SK-N-SH treated with all-trans-retinoic acid at 6 μM for 48 hours (cell line): ENCODE measurements at regions not wholly inside any gene's neighbourhood (a gene's known extent, or its start where the extent isn't known, plus 50 kb on each side); places are given as distances from the start of the nearest gene placed in this dataset.

ENCODE experiments used
- ATAC-seq: fragments of 200-7000 bp; cut with Tn5 transposase; 3 replicates; pipeline ENCODE4 v1.9.1; 2020; ENCODE audit warnings: mild to moderate bottlenecking, moderate library complexity
- ARNTL ChIP-seq: fragments of 450-650 bp; formaldehyde crosslinking; IDR thresholded peaks from 2 replicates; pipeline ENCODE4 v1.5.0; 2020; ENCODE audit warnings: low read depth, mild to moderate bottlenecking, moderate library complexity, borderline replicate concordance
- BACH2 ChIP-seq: fragments of 250-450 bp; sonication (Bioruptor Pico); IDR thresholded peaks from 2 replicates; pipeline ENCODE4 v1.9.0; 2021; ENCODE audit warnings: mild to moderate bottlenecking, borderline replicate concordance
- CREB5 ChIP-seq: fragments of 250-450 bp; sonication (Bioruptor Pico); IDR thresholded peaks from 2 replicates; pipeline ENCODE4 v1.5.1; 2020; ENCODE audit warnings: low read depth, mild to moderate bottlenecking, moderate library complexity
- CSDC2 ChIP-seq: fragments of 250-450 bp; sonication (Bioruptor Pico); IDR thresholded peaks from 2 replicates; pipeline ENCODE4 v1.5.0; 2020; ENCODE audit warnings: mild to moderate bottlenecking, moderate library complexity
- CSRNP3 ChIP-seq: fragments of 250-450 bp; sonication (Bioruptor Pico); IDR thresholded peaks from 2 replicates; pipeline ENCODE4 v1.5.1; 2021; ENCODE audit warnings: mild to moderate bottlenecking, moderate library complexity
- ESRRG ChIP-seq: fragments of 250-450 bp; sonication (Bioruptor Pico); IDR thresholded peaks from 2 replicates; pipeline ENCODE4 v1.6.1; 2021; ENCODE audit warnings: mild to moderate bottlenecking
- GLIS3 ChIP-seq: fragments of 250-450 bp; sonication (Bioruptor Pico); IDR thresholded peaks from 2 replicates; pipeline ENCODE4 v1.5.0; 2020; ENCODE audit warnings: mild to moderate bottlenecking, moderate library complexity
- ISL1 ChIP-seq: fragments of 250-450 bp; sonication (Bioruptor Pico); IDR thresholded peaks from 2 replicates; pipeline ENCODE4 v2.1.2; 2022; ENCODE audit warnings: mild to moderate bottlenecking, moderate library complexity
- OSR1 ChIP-seq: fragments of 250-450 bp; sonication (Bioruptor Pico); IDR thresholded peaks from 2 replicates; pipeline ENCODE4 v1.8.0; 2022; ENCODE audit warnings: moderate library complexity, mild to moderate bottlenecking, inconsistent platforms
- POU6F1 ChIP-seq: fragments of 250-450 bp; sonication (Bioruptor Pico); IDR thresholded peaks from 2 replicates; pipeline ENCODE4 v1.8.0; 2021; ENCODE audit warnings: low read depth, mild to moderate bottlenecking, moderate library complexity, borderline replicate concordance
- PPARA ChIP-seq: fragments of 250-450 bp; sonication (Bioruptor Pico); IDR thresholded peaks from 2 replicates; pipeline ENCODE4 v1.5.0; 2020; ENCODE audit warnings: mild to moderate bottlenecking, borderline replicate concordance
- RARB ChIP-seq: fragments of 250-450 bp; sonication (Bioruptor Pico); IDR thresholded peaks from 2 replicates; pipeline ENCODE4 v1.8.0; 2021; ENCODE audit warnings: mild to moderate bottlenecking, moderate library complexity
- SNAI2 ChIP-seq: fragments of 250-450 bp; sonication (Bioruptor Pico); IDR thresholded peaks from 2 replicates; pipeline ENCODE4 v1.5.0; 2020; ENCODE audit warnings: mild to moderate bottlenecking, moderate library complexity
- TCF4 ChIP-seq: fragments of 250-450 bp; sonication (Bioruptor Pico); IDR thresholded peaks from 2 replicates; pipeline ENCODE4 v1.8.0; 2021; ENCODE audit warnings: mild to moderate bottlenecking, moderate library complexity, borderline replicate concordance
- ZC3H10 ChIP-seq: fragments of 250-450 bp; sonication (Bioruptor Pico); IDR thresholded peaks from 2 replicates; pipeline ENCODE4 v1.5.1; 2021; ENCODE audit warnings: mild to moderate bottlenecking, moderate library complexity
- ZFP3 ChIP-seq: fragments of 250-450 bp; sonication (Bioruptor Pico); IDR thresholded peaks from 2 replicates; pipeline ENCODE4 v1.5.0; 2020; ENCODE audit warnings: mild to moderate bottlenecking, moderate library complexity
- ZFP30 ChIP-seq: fragments of 450-650 bp; formaldehyde crosslinking; IDR thresholded peaks from 2 replicates; pipeline ENCODE4 v1.5.0; 2022; ENCODE audit warnings: mild to moderate bottlenecking, moderate library complexity
- ZNF565 ChIP-seq: fragments of 450-650 bp; formaldehyde crosslinking; conservative IDR thresholded peaks from 2 replicates; pipeline ENCODE4 v1.5.0; 2020; ENCODE audit warnings: low read depth, mild to moderate bottlenecking, moderate library complexity
- ZNF70 ChIP-seq: fragments of 450-650 bp; formaldehyde crosslinking; IDR thresholded peaks from 2 replicates; pipeline ENCODE4 v1.5.0; 2020; ENCODE audit warnings: mild to moderate bottlenecking, moderate library complexity
- ZNF8 ChIP-seq: fragments of 450-650 bp; formaldehyde crosslinking; IDR thresholded peaks from 2 replicates; pipeline ENCODE4 v1.5.0; 2020; ENCODE audit warnings: mild to moderate bottlenecking, moderate library complexity
- TF ChIP-seq, protein P1 (sequence below): fragments of 250-450 bp; sonication (Bioruptor Pico); IDR thresholded peaks from 2 replicates; pipeline ENCODE4 v1.8.0; 2020; ENCODE audit warnings: mild to moderate bottlenecking, moderate library complexity, borderline replicate concordance
- TF ChIP-seq, protein P2 (sequence below): fragments of 250-450 bp; sonication (Bioruptor Pico); IDR thresholded peaks from 2 replicates; pipeline ENCODE4 v1.5.0; 2020; ENCODE audit warnings: mild to moderate bottlenecking, moderate library complexity

DNA sequence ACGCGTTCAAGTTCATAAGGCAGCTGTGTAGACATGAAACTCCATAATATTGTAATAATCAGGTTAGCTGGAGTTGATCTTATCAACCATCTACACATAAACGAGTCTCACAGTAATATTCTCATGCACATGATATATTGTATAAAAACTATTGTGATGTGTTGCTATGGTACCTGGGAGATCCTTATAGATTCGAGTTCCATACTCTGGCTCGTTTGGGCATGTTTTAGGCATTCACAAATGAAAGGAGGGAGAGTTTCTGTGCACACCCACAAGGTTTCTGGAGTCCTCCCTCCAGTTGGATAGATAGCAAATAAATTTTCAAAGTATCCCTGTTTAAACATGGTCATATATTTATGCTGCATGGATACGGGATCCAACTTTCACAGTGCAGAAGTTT lies 567.5 kb upstream of the SLC35B3 start:
- no peak for ATAC-seq
- TF ChIP-seq CSDC2 (CRISPR knock-in tag) (no peak), ZFP3 (no peak), CSRNP3 (CRISPR knock-in tag) (no peak), ZNF8 (CRISPR knock-in tag) (no peak), ISL1 (no peak), ZC3H10 (no peak), ZNF70 (no peak)
- TF ChIP-seq, protein P1, sequence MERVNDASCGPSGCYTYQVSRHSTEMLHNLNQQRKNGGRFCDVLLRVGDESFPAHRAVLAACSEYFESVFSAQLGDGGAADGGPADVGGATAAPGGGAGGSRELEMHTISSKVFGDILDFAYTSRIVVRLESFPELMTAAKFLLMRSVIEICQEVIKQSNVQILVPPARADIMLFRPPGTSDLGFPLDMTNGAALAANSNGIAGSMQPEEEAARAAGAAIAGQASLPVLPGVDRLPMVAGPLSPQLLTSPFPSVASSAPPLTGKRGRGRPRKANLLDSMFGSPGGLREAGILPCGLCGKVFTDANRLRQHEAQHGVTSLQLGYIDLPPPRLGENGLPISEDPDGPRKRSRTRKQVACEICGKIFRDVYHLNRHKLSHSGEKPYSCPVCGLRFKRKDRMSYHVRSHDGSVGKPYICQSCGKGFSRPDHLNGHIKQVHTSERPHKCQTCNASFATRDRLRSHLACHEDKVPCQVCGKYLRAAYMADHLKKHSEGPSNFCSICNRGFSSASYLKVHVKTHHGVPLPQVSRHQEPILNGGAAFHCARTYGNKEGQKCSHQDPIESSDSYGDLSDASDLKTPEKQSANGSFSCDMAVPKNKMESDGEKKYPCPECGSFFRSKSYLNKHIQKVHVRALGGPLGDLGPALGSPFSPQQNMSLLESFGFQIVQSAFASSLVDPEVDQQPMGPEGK: no peak

GRCh38 chr6:8995156-8995555 lies 559.8 kb upstream of the SLC35B3 start:
- no peak for ATAC-seq
- TF ChIP-seq RARB: no peak
- TF ChIP-seq OSR1 (CRISPR knock-in tag): no peak
- no peak for TF ChIP-seq POU6F1 (CRISPR knock-in tag)
- TF ChIP-seq, protein P1: no peak
- no peak for TF ChIP-seq ZFP30 (CRISPR knock-in tag)
- TF ChIP-seq BACH2 (CRISPR knock-in tag): no peak
- TF ChIP-seq ZFP3: no peak
- no peak for TF ChIP-seq SNAI2 (CRISPR knock-in tag)
- no peak for TF ChIP-seq CSDC2 (CRISPR knock-in tag)
- no peak for TF ChIP-seq ZNF565 (CRISPR knock-in tag)
- no peak for TF ChIP-seq ARNTL (CRISPR knock-in tag)
- TF ChIP-seq PPARA (CRISPR knock-in tag): no peak

GRCh38 chr6:8993111-8993510 lies 557.8 kb upstream of the SLC35B3 start:
- no peak for ATAC-seq
- TF ChIP-seq ZNF8 (CRISPR knock-in tag) (no peak), TCF4 (CRISPR knock-in tag) (no peak), GLIS3 (no peak)

- ATAC-seq: no peak
- no peak for TF ChIP-seq POU6F1 (CRISPR knock-in tag)
- TF ChIP-seq ISL1: no peak
- no peak for TF ChIP-seq TCF4 (CRISPR knock-in tag)
- TF ChIP-seq ZNF70: no peak
- TF ChIP-seq CSDC2 (CRISPR knock-in tag): no peak
- TF ChIP-seq, protein P1: no peak
- TF ChIP-seq ZNF565 (CRISPR knock-in tag): no peak
- TF ChIP-seq, protein P2, sequence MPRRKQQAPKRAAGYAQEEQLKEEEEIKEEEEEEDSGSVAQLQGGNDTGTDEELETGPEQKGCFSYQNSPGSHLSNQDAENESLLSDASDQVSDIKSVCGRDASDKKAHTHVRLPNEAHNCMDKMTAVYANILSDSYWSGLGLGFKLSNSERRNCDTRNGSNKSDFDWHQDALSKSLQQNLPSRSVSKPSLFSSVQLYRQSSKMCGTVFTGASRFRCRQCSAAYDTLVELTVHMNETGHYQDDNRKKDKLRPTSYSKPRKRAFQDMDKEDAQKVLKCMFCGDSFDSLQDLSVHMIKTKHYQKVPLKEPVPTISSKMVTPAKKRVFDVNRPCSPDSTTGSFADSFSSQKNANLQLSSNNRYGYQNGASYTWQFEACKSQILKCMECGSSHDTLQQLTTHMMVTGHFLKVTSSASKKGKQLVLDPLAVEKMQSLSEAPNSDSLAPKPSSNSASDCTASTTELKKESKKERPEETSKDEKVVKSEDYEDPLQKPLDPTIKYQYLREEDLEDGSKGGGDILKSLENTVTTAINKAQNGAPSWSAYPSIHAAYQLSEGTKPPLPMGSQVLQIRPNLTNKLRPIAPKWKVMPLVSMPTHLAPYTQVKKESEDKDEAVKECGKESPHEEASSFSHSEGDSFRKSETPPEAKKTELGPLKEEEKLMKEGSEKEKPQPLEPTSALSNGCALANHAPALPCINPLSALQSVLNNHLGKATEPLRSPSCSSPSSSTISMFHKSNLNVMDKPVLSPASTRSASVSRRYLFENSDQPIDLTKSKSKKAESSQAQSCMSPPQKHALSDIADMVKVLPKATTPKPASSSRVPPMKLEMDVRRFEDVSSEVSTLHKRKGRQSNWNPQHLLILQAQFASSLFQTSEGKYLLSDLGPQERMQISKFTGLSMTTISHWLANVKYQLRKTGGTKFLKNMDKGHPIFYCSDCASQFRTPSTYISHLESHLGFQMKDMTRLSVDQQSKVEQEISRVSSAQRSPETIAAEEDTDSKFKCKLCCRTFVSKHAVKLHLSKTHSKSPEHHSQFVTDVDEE (CRISPR knock-in tag): no peak
- no peak for TF ChIP-seq CREB5 (CRISPR knock-in tag)
- TF ChIP-seq ESRRG: no peak
These were observed 556.5 kb upstream of the SLC35B3 start for GRCh38 chr6:8991844-8992243.
